GM12864 (cell line): ENCODE measurements at regions not wholly inside any gene's neighbourhood (a gene's known extent, or its start where the extent isn't known, plus 50 kb on each side); places are given as distances from the start of the nearest gene placed in this dataset.
A peak's percentile ranks its signal among the peaks of the same experiment; 100 is the strongest.

Experiments
- DNase-seq: peaks from one replicate; pipeline ENCODE4 v3.0.0-alpha.2; 2011; ENCODE audit warnings: low read depth
- H3K4me3 ChIP-seq: 2 replicates; pipeline ENCODE4 v1.5.1; 2011; ENCODE audit warnings: mild to moderate bottlenecking, low read depth, low read length, control low read depth
- CTCF ChIP-seq: IDR thresholded peaks from 2 replicates; pipeline ENCODE4 v1.5.1; 2011; ENCODE audit warnings: low read depth, mild to moderate bottlenecking, moderate library complexity, low read length, control low read depth, inconsistent platforms; ENCODE audit errors: missing control alignments

GRCh38 chr16:52209227-52209626 is 337.7 kb downstream of the TOX3 start:
- DNase-seq, result no peak
- TF ChIP-seq CTCF, result no peak
- no peak overlapping the region for H3K4me3 ChIP-seq

- no peak for DNase-seq
- H3K4me3 ChIP-seq, result no peak overlapping the region
- no peak for TF ChIP-seq CTCF
These were observed 343.8 kb downstream of the TOX3 start for GRCh38 chr16:52203096-52203495.

- H3K4me3 ChIP-seq, result no peak overlapping the region
- DNase-seq, result no peak
- TF ChIP-seq CTCF, result no peak
These were observed 353.5 kb downstream of the TOX3 start for GRCh38 chr16:52193441-52193840.

- no peak overlapping the region for H3K4me3 ChIP-seq
- peak; percentile 92 for TF ChIP-seq CTCF
- DNase-seq, result peak; percentile 15
These were observed 355.3 kb downstream of the TOX3 start for GRCh38 chr16:52191531-52192134.

GRCh38 chr16:52184336-52184735 is 362.6 kb downstream of the TOX3 start:
- no peak for TF ChIP-seq CTCF
- no peak for DNase-seq
- H3K4me3 ChIP-seq, result no peak overlapping the region

- TF ChIP-seq CTCF, result no peak
- no peak overlapping the region for H3K4me3 ChIP-seq
- no peak for DNase-seq
These were observed 364.1 kb downstream of the TOX3 start for GRCh38 chr16:52182840-52183239.

GRCh38 chr16:52174168-52174567 is 372.8 kb downstream of the TOX3 start:
- TF ChIP-seq CTCF, result no peak
- no peak overlapping the region for H3K4me3 ChIP-seq
- no peak for DNase-seq
